WTC11 (cell line): ENCODE measurements at regions not wholly inside any gene's neighbourhood (a gene's known extent, or its start where the extent isn't known, plus 50 kb on each side); places are given as distances from the start of the nearest gene placed in this dataset.
"Not testable (repeated sequence)": the region's sequence is repeated elsewhere in the genome, so short reads cannot be mapped to it uniquely, and the experiment has no call there.

ENCODE experiments used
- ATAC-seq: fragments of 200-7000 bp; cut with Tn5 transposase; 2 replicates; pipeline ENCODE4 v1.10.0; 2021; ENCODE audit warnings: mild to moderate bottlenecking, moderate library complexity
- CTCF ChIA-PET: fragments of 300-600 bp; sonication (Branson Sonifier 250); formaldehyde crosslinking; loops from one replicate; lab custom pipeline; 2021; ENCODE audit warnings: antibody characterized with exemption; lab: Charles Lee
- POLR2A ChIA-PET: fragments of 350-600 bp; sonication (Branson Sonifier 250); formaldehyde crosslinking; loops from one replicate; lab custom pipeline; 2021; ENCODE audit warnings: antibody characterized with exemption; lab: Charles Lee
- DNase-seq: peaks from one replicate; pipeline ENCODE4 v3.0.0; 2021; ENCODE audit warnings: low spot score
- H3K27ac Mint-ChIP-seq: 2 replicates; pipeline ENCODE4 v1.8.0; 2021; ENCODE audit warnings: mixed read lengths
- H3K27me3 Mint-ChIP-seq: 2 replicates; pipeline ENCODE4 v1.8.0; 2021; ENCODE audit warnings: low read depth, mild to moderate bottlenecking, moderate library complexity, mixed read lengths
- H3K36me3 Mint-ChIP-seq: 2 replicates; pipeline ENCODE4 v1.8.0; 2021; ENCODE audit warnings: mixed read lengths
- H3K4me1 Mint-ChIP-seq: 2 replicates; pipeline ENCODE4 v1.8.0; 2022; ENCODE audit warnings: mixed read lengths
- H3K4me3 Mint-ChIP-seq: 2 replicates; pipeline ENCODE4 v1.8.0; 2021; ENCODE audit warnings: mild to moderate bottlenecking, moderate library complexity, mixed read lengths
- H3K9me3 Mint-ChIP-seq: 2 replicates; pipeline ENCODE4 v1.8.0; 2021; ENCODE audit warnings: mixed read lengths
- CREM ChIP-seq: sonication (generic); formaldehyde crosslinking; IDR thresholded peaks from 2 replicates; pipeline ENCODE4 v1.8.1; 2022; ENCODE audit warnings: mild to moderate bottlenecking, missing genetic modification reagents, moderate library complexity
- E2F4 ChIP-seq: sonication (generic); formaldehyde crosslinking; IDR thresholded peaks from 2 replicates; pipeline ENCODE4 v1.8.1; 2022; ENCODE audit warnings: low read depth, mild to moderate bottlenecking, moderate library complexity, missing genetic modification reagents, borderline replicate concordance
- GABPB1 ChIP-seq: sonication (generic); formaldehyde crosslinking; IDR thresholded peaks from 2 replicates; pipeline ENCODE4 v1.8.1; 2023; ENCODE audit warnings: mild to moderate bottlenecking, missing genetic modification reagents
- MAX ChIP-seq: sonication (generic); formaldehyde crosslinking; IDR thresholded peaks from 2 replicates; pipeline ENCODE4 v1.8.0; 2022; ENCODE audit warnings: mild to moderate bottlenecking, missing genetic modification reagents
- NFATC4 ChIP-seq: fragments of 250-450 bp; sonication (Bioruptor Pico); IDR thresholded peaks from 2 replicates; pipeline ENCODE4 v1.9.0; 2021; ENCODE audit warnings: mild to moderate bottlenecking
- NFYB ChIP-seq: sonication (generic); formaldehyde crosslinking; conservative IDR thresholded peaks from 2 replicates; pipeline ENCODE4 v1.8.0; 2022; ENCODE audit warnings: low read depth, missing genetic modification reagents
- OVOL2 ChIP-seq: fragments of 250-450 bp; sonication (Bioruptor Pico); IDR thresholded peaks from 2 replicates; pipeline ENCODE4 v1.9.0; 2021; ENCODE audit warnings: mild to moderate bottlenecking, borderline replicate concordance
- SMAD3 ChIP-seq: sonication (generic); formaldehyde crosslinking; IDR thresholded peaks from 2 replicates; pipeline ENCODE4 v1.8.0; 2022; ENCODE audit warnings: missing genetic modification reagents, mild to moderate bottlenecking, borderline replicate concordance
- TP53 ChIP-seq: sonication (generic); formaldehyde crosslinking; IDR thresholded peaks from 2 replicates; pipeline ENCODE4 v1.8.1; 2023; ENCODE audit warnings: mild to moderate bottlenecking, missing genetic modification reagents
- ZNF219 ChIP-seq: sonication (generic); formaldehyde crosslinking; IDR thresholded peaks from 2 replicates; pipeline ENCODE4 v1.8.0; 2023; ENCODE audit warnings: missing genetic modification reagents, mild to moderate bottlenecking, borderline replicate concordance
- ZNF317 ChIP-seq: sonication (generic); formaldehyde crosslinking; IDR thresholded peaks from 2 replicates; pipeline ENCODE4 v1.8.1; 2023; ENCODE audit warnings: low read depth, mild to moderate bottlenecking, moderate library complexity, missing genetic modification reagents, borderline replicate concordance
- ZNF671 ChIP-seq: fragments of 250-450 bp; sonication (Bioruptor Pico); IDR thresholded peaks from 2 replicates; pipeline ENCODE4 v1.8.0; 2021; ENCODE audit warnings: mild to moderate bottlenecking
- TF ChIP-seq, protein P1 (sequence below): sonication (generic); formaldehyde crosslinking; IDR thresholded peaks from 2 replicates; pipeline ENCODE4 v1.8.0; 2023; ENCODE audit warnings: missing genetic modification reagents, mild to moderate bottlenecking, borderline replicate concordance
- TF ChIP-seq, protein P2 (sequence below): fragments of 250-450 bp; sonication (Bioruptor Pico); IDR thresholded peaks from 2 replicates; pipeline ENCODE4 v1.9.0; 2021; ENCODE audit warnings: mild to moderate bottlenecking, borderline replicate concordance
- TF ChIP-seq, protein P3 (sequence below): sonication (generic); formaldehyde crosslinking; IDR thresholded peaks from 2 replicates; pipeline ENCODE4 v1.8.1; 2023; ENCODE audit warnings: mild to moderate bottlenecking, missing genetic modification reagents, moderate library complexity

GRCh38 chr20:53819973-53820451, 226.4 kb upstream of the ZNF217 start:
- ChIA-PET POLR2A (no interaction called here), CTCF (no interaction called here)
- no peak overlapping the region for H3K4me3 Mint-ChIP-seq
- TF ChIP-seq, protein P1, sequence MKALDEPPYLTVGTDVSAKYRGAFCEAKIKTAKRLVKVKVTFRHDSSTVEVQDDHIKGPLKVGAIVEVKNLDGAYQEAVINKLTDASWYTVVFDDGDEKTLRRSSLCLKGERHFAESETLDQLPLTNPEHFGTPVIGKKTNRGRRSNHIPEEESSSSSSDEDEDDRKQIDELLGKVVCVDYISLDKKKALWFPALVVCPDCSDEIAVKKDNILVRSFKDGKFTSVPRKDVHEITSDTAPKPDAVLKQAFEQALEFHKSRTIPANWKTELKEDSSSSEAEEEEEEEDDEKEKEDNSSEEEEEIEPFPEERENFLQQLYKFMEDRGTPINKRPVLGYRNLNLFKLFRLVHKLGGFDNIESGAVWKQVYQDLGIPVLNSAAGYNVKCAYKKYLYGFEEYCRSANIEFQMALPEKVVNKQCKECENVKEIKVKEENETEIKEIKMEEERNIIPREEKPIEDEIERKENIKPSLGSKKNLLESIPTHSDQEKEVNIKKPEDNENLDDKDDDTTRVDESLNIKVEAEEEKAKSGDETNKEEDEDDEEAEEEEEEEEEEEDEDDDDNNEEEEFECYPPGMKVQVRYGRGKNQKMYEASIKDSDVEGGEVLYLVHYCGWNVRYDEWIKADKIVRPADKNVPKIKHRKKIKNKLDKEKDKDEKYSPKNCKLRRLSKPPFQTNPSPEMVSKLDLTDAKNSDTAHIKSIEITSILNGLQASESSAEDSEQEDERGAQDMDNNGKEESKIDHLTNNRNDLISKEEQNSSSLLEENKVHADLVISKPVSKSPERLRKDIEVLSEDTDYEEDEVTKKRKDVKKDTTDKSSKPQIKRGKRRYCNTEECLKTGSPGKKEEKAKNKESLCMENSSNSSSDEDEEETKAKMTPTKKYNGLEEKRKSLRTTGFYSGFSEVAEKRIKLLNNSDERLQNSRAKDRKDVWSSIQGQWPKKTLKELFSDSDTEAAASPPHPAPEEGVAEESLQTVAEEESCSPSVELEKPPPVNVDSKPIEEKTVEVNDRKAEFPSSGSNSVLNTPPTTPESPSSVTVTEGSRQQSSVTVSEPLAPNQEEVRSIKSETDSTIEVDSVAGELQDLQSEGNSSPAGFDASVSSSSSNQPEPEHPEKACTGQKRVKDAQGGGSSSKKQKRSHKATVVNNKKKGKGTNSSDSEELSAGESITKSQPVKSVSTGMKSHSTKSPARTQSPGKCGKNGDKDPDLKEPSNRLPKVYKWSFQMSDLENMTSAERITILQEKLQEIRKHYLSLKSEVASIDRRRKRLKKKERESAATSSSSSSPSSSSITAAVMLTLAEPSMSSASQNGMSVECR (CRISPR knock-in tag), result no peak
- TF ChIP-seq GABPB1, result no peak
- TF ChIP-seq CREM (CRISPR knock-in tag), result no peak
- TF ChIP-seq TP53 (CRISPR knock-in tag), result no peak
- no peak for TF ChIP-seq SMAD3 (CRISPR knock-in tag)
- TF ChIP-seq ZNF219 (CRISPR knock-in tag), result no peak
- no peaks in the 10 kb centered on the region for H3K27me3 Mint-ChIP-seq
- H3K27ac Mint-ChIP-seq, result no peak overlapping the region
- no peak for DNase-seq
- peaks cover 18% of the 10 kb centered on the region for H3K4me1 Mint-ChIP-seq
- peaks cover 2% of the 10 kb centered on the region; the same call in 1 of the 2 replicates for H3K36me3 Mint-ChIP-seq
- ATAC-seq, result no peak
- H3K9me3 Mint-ChIP-seq, result peaks cover 5% of the 10 kb centered on the region; the same call in 1 of the 2 replicates

GRCh38 chr20:53818457-53819177, 225.0 kb upstream of the ZNF217 start:
- ChIA-PET POLR2A (no interaction called here), CTCF (interaction anchor here (1.5 kb wide), 1 partner anchor 96 kb away, joined by 3 read pairs; no protein-coding TSS in a partner anchor)
- Mint-ChIP-seq H3K27ac (peak overlapping the region; percentile 78), H3K36me3 (peaks cover 2% of the 10 kb centered on the region; the same call in 1 of the 2 replicates), H3K4me3 (no peak overlapping the region), H3K4me1 (peaks cover 18% of the 10 kb centered on the region), H3K27me3 (no peaks in the 10 kb centered on the region), H3K9me3 (peaks cover 5% of the 10 kb centered on the region; the same call in 1 of the 2 replicates)
- no peak for DNase-seq
- TF ChIP-seq ZNF317, result peak; percentile 84
- TF ChIP-seq ZNF671 (CRISPR knock-in tag), result no peak
- no peak for ATAC-seq

DNA sequence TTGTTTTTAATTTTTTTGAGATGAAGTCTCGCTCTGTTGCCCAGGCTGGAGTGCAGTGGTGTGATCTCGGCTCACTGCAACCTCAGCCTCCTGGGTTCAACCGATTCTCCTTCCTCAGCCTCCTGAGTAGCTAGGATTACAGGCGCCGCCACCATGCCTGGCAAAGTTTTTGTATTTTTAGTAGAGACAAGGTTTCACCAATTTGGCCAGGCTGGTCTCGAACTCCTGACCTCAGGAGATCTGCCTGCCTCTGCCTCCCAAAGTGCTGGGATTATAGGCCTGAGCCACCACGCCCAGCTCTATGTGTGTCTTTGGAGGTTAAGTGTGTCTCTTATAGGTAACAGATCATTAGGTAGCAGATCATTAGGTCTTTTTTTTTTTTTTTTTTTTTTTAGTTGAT, 223.9 kb upstream of the ZNF217 start:
- POLR2A ChIA-PET, result interaction anchor here (0.6 kb wide), 1 partner anchor 156 kb away, joined by 3 read pairs; no protein-coding TSS in a partner anchor
- ATAC-seq, H3K36me3 Mint-ChIP-seq, CTCF ChIA-PET, H3K9me3 Mint-ChIP-seq, H3K4me3 Mint-ChIP-seq, DNase-seq, H3K27me3 Mint-ChIP-seq, H3K27ac Mint-ChIP-seq: not testable (repeated sequence)
- H3K4me1 Mint-ChIP-seq, result peaks cover 18% of the 10 kb centered on the region

- CTCF ChIA-PET, result no interaction called here
- H3K36me3 Mint-ChIP-seq, result peaks cover 2% of the 10 kb centered on the region; the same call in 1 of the 2 replicates
- TF ChIP-seq, protein P2, sequence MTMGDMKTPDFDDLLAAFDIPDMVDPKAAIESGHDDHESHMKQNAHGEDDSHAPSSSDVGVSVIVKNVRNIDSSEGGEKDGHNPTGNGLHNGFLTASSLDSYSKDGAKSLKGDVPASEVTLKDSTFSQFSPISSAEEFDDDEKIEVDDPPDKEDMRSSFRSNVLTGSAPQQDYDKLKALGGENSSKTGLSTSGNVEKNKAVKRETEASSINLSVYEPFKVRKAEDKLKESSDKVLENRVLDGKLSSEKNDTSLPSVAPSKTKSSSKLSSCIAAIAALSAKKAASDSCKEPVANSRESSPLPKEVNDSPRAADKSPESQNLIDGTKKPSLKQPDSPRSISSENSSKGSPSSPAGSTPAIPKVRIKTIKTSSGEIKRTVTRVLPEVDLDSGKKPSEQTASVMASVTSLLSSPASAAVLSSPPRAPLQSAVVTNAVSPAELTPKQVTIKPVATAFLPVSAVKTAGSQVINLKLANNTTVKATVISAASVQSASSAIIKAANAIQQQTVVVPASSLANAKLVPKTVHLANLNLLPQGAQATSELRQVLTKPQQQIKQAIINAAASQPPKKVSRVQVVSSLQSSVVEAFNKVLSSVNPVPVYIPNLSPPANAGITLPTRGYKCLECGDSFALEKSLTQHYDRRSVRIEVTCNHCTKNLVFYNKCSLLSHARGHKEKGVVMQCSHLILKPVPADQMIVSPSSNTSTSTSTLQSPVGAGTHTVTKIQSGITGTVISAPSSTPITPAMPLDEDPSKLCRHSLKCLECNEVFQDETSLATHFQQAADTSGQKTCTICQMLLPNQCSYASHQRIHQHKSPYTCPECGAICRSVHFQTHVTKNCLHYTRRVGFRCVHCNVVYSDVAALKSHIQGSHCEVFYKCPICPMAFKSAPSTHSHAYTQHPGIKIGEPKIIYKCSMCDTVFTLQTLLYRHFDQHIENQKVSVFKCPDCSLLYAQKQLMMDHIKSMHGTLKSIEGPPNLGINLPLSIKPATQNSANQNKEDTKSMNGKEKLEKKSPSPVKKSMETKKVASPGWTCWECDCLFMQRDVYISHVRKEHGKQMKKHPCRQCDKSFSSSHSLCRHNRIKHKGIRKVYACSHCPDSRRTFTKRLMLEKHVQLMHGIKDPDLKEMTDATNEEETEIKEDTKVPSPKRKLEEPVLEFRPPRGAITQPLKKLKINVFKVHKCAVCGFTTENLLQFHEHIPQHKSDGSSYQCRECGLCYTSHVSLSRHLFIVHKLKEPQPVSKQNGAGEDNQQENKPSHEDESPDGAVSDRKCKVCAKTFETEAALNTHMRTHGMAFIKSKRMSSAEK, result no peak
- TF ChIP-seq E2F4 (no peak), MAX (CRISPR knock-in tag) (no peak), NFATC4 (CRISPR knock-in tag) (no peak), NFYB (no peak), ZNF219 (CRISPR knock-in tag) (no peak), OVOL2 (CRISPR knock-in tag) (no peak)
- TF ChIP-seq, protein P3, sequence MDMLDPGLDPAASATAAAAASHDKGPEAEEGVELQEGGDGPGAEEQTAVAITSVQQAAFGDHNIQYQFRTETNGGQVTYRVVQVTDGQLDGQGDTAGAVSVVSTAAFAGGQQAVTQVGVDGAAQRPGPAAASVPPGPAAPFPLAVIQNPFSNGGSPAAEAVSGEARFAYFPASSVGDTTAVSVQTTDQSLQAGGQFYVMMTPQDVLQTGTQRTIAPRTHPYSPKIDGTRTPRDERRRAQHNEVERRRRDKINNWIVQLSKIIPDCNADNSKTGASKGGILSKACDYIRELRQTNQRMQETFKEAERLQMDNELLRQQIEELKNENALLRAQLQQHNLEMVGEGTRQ (CRISPR knock-in tag), result no peak
Observed at GRCh38 chr20:53816872-53817398, 223.3 kb upstream of the ZNF217 start.

More at GRCh38 chr20:53816872-53817398, 223.3 kb upstream of the ZNF217 start:
- Mint-ChIP-seq H3K4me3 (no peak overlapping the region), H3K9me3 (peaks cover 5% of the 10 kb centered on the region; the same call in 1 of the 2 replicates), H3K27me3 (no peaks in the 10 kb centered on the region), H3K4me1 (peaks cover 18% of the 10 kb centered on the region), H3K27ac (0 out of 2 replicates have a peak overlapping the region, but pooled peaks have one; percentile 37)
- POLR2A ChIA-PET, result interaction anchor here (0.6 kb wide), 1 partner anchor 155 kb away, joined by 3 read pairs; no protein-coding TSS in a partner anchor
- no peak for ATAC-seq
- DNase-seq, result no peak
